ENCODE measurements at regions not wholly inside any gene's neighbourhood (a gene's known extent, or its start where the extent isn't known, plus 50 kb on each side); places are given as distances from the start of the nearest gene placed in this dataset.

DNA sequence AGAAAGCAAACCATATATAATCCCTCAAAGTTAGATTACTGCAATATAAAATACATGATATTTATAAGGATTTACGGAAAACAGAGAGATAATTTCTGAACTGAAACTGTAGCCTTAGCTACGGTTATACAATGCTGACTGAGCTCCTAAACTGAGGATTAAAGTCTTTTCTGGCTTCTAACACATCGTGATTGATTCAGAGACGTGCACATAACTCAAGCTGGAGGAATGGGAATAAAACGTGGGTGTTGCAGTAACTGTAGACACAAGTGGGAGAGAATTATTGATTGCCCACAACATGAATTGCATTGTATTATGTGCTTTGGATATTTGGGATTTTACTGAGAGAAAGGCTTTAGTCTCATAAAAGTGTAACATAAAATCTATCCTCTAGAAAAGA, 418.0 kb upstream of the OPRM1 start:
- TF ChIP-seq SETDB1 (CRISPR knock-in tag; IDR thresholded peaks at IDR 0.05; ENCODE audit: borderline replicate concordance) (no peak), CTCF (CRISPR knock-in tag; IDR thresholded peaks at IDR 0.05) (no peak), PHF8 (CRISPR knock-in tag; IDR thresholded peaks at IDR 0.05) (no peak), PCBP2 (optimal IDR thresholded peaks at IDR 0.05; ENCODE audit: low read depth, low read length, poor library complexity, severe bottlenecking) (no peak), POLR2G (IDR thresholded peaks at IDR 0.05; ENCODE audit: low read depth, low read length) (no peak), RCOR2 (CRISPR knock-in tag; IDR thresholded peaks at IDR 0.05) (no peak), HDAC2 (CRISPR knock-in tag; IDR thresholded peaks at IDR 0.05) (no peak), ZNF782 (CRISPR knock-in tag; IDR thresholded peaks at IDR 0.05; ENCODE audit: borderline replicate concordance) (no peak), POLR2A (IDR thresholded peaks at IDR 0.05; ENCODE audit: insufficient read depth in 1 of 2, low read depth in 2 of 2, low read length in 2 of 2) (no peak), NFIC (IDR thresholded peaks at IDR 0.05; ENCODE audit: low read length) (no peak), BORCS8-MEF2B (CRISPR knock-in tag; IDR thresholded peaks at IDR 0.05) (no peak), SMC3 (IDR thresholded peaks at IDR 0.05; ENCODE audit: low read length) (no peak)
- TF ChIP-seq, protein P1, sequence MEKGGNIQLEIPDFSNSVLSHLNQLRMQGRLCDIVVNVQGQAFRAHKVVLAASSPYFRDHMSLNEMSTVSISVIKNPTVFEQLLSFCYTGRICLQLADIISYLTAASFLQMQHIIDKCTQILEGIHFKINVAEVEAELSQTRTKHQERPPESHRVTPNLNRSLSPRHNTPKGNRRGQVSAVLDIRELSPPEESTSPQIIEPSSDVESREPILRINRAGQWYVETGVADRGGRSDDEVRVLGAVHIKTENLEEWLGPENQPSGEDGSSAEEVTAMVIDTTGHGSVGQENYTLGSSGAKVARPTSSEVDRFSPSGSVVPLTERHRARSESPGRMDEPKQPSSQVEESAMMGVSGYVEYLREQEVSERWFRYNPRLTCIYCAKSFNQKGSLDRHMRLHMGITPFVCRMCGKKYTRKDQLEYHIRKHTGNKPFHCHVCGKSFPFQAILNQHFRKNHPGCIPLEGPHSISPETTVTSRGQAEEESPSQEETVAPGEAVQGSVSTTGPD (CRISPR knock-in tag; IDR thresholded peaks at IDR 0.05) = no peak
